HepG2 (cell line): ENCODE measurements at regions not wholly inside any gene's neighbourhood (a gene's known extent, or its start where the extent isn't known, plus 50 kb on each side); places are given as distances from the start of the nearest gene placed in this dataset.

Source experiments
- ATAC-seq: fragments of 200-7000 bp; cut with Tn5 transposase; 3 replicates; pipeline ENCODE4 v1.9.1; 2020; ENCODE audit warnings: mild to moderate bottlenecking, moderate library complexity
- BruUV-seq: library from RNA; stranded (reverse); fragments of 400-500 nt; replicated peaks from 2 replicates; lab custom pipeline; 2021; lab: Mats Ljungman, UMichigan
- CTCF ChIA-PET: fragments of 300-600 bp; formaldehyde crosslinking; extraction: SDS; loops from one replicate; lab custom pipeline; 2021; ENCODE audit warnings: low total read pairs, inconsistent platforms, low intra/inter-chr PET ratio; lab: Yijun Ruan, JAX
- POLR2A ChIA-PET: fragments of 350-600 bp; sonication (Branson Sonifier 250); formaldehyde crosslinking; loops from one replicate; lab custom pipeline; 2020; ENCODE audit warnings: antibody characterized with exemption, inconsistent platforms; lab: Yijun Ruan, JAX
- DNase-seq: peaks from one replicate; pipeline ENCODE4 v3.0.0-alpha.2; 2015; ENCODE audit warnings: low spot score
- FAIRE-seq: peaks from 3 replicates; lab custom pipeline; 2011; peaks lifted over from hg19 to GRCh38; lab: Jason Lieb, UNC
- H2AFZ ChIP-seq: one replicate; pipeline ENCODE4 v1.6.1; 2011; ENCODE audit warnings: low read length, inconsistent platforms
- H3K27ac ChIP-seq: fragments of 300-600 bp; 3 replicates; pipeline ENCODE4 v1.8.0; 2011; ENCODE audit warnings: mixed run types, mild to moderate bottlenecking, mixed read lengths, low read length, inconsistent platforms; ENCODE audit not compliant: insufficient read depth; ENCODE audit errors: extremely low read length
- H3K27me3 ChIP-seq, 2 experiments: fragments of 200-600 bp in 1 of 2; 2 replicates in 1 of 2; 3 replicates in 1 of 2; pipeline versions ENCODE4 v1.6.0 to v1.8.0; 2011; ENCODE audit warnings: low read length in 2 of 2, mild to moderate bottlenecking in 2 of 2, moderate library complexity in 2 of 2, inconsistent platforms in 1 of 2; ENCODE audit not compliant: insufficient read depth in 2 of 2, control insufficient read depth in 1 of 2
- H3K36me3 ChIP-seq, 2 experiments: fragments of 200-600 bp in 1 of 2; replicated peaks in 1 of 2; 2 replicates in 1 of 2; 3 replicates in 1 of 2; pipeline versions ENCODE4 v1.5.1 to v1.8.0; 2011; ENCODE audit warnings: low read length in 2 of 2, inconsistent platforms in 1 of 2; ENCODE audit not compliant: insufficient read depth in 2 of 2, control insufficient read depth in 1 of 2
- H3K4me1 ChIP-seq: 2 replicates; pipeline ENCODE4 v1.5.1; 2012; ENCODE audit warnings: low read length, inconsistent platforms; ENCODE audit not compliant: insufficient read depth
- H3K4me2 ChIP-seq: 2 replicates; pipeline ENCODE4 v1.6.0; 2011; ENCODE audit warnings: low read depth, low read length, inconsistent platforms
- H3K4me3 ChIP-seq, 3 experiments: fragments of 200-600 bp in 1 of 3; sonication (generic), shearing (Covaris generic) in 1 of 3; replicated peaks in 1 of 3; 2 replicates each; pipeline ENCODE4 v1.5.1; 2011 to 2016; ENCODE audit warnings: low read length in 3 of 3, inconsistent platforms in 2 of 3, low read depth in 2 of 3, mild to moderate bottlenecking in 2 of 3, control low read depth in 1 of 3, mixed read lengths in 1 of 3; ENCODE audit not compliant: insufficient read depth in 1 of 3
- H3K79me2 ChIP-seq: one replicate; pipeline ENCODE4 v1.6.1; 2011; ENCODE audit warnings: low read length, inconsistent platforms; ENCODE audit not compliant: insufficient read depth
- H3K9ac ChIP-seq: 2 replicates; pipeline ENCODE4 v1.6.0; 2011; ENCODE audit warnings: mild to moderate bottlenecking, low read depth, low read length, inconsistent platforms; ENCODE audit not compliant: insufficient read depth
- H3K9me3 ChIP-seq: 2 replicates; pipeline ENCODE4 v1.5.1; 2012; ENCODE audit warnings: mild to moderate bottlenecking, low read length
- H4K20me1 ChIP-seq: 2 replicates; pipeline ENCODE4 v1.6.0; 2011; ENCODE audit warnings: inconsistent platforms, mild to moderate bottlenecking, low read length, moderate library complexity; ENCODE audit not compliant: insufficient read depth
- ATF1 ChIP-seq: IDR thresholded peaks from 2 replicates; pipeline ENCODE4 v1.6.1; 2016; ENCODE audit warnings: mild to moderate bottlenecking, control low read depth
- CEBPG ChIP-seq: IDR thresholded peaks from 2 replicates; pipeline ENCODE4 v1.6.1; 2016
- CREB1 ChIP-seq, 2 experiments: fragments of 450-650 bp in 1 of 2; IDR thresholded peaks; 2 replicates each; pipeline ENCODE4 v1.6.1; 2016 to 2017; ENCODE audit warnings: control low read depth in 1 of 2, mild to moderate bottlenecking in 1 of 2, missing compliant biosample characterization in 1 of 2, missing genetic modification characterization in 1 of 2
- ETV5 ChIP-seq: IDR thresholded peaks from 2 replicates; pipeline ENCODE4 v1.6.1; 2018; ENCODE audit warnings: missing biosample characterization, missing genetic modification reagents, inconsistent platforms, borderline replicate concordance
- FOXP4 ChIP-seq: sonication (generic); formaldehyde crosslinking; IDR thresholded peaks from 2 replicates; pipeline ENCODE4 v1.4.0; 2020; ENCODE audit warnings: missing genetic modification reagents
- GFI1 ChIP-seq: sonication (generic); formaldehyde crosslinking; IDR thresholded peaks from 2 replicates; pipeline ENCODE4 v1.5.0; 2020; ENCODE audit warnings: missing genetic modification reagents, mild to moderate bottlenecking, borderline replicate concordance
- NFIC ChIP-seq: IDR thresholded peaks from 2 replicates; pipeline ENCODE4 v1.6.1; 2012; ENCODE audit warnings: mild to moderate bottlenecking, low read length, inconsistent platforms
- REPIN1 ChIP-seq: sonication (generic); formaldehyde crosslinking; IDR thresholded peaks from 2 replicates; pipeline ENCODE4 v1.8.0; 2022; ENCODE audit warnings: missing genetic modification reagents, low read depth, mild to moderate bottlenecking, borderline replicate concordance
- SP5 ChIP-seq: IDR thresholded peaks from 2 replicates; pipeline ENCODE4 v1.6.1; 2016; ENCODE audit warnings: low read depth, borderline replicate concordance
- WGBS: methylation state at CpG from one replicate; pipeline ENCODE4 v1.1.6; 2017; ENCODE audit warnings: low lambda C conversion rate; 5-methylcytosine and 5-hydroxymethylcytosine counted together
- in situ Hi-C: cut with HindIII; loops from 2 replicates; pipeline ENCODE4 v1.10.0; 2017; ENCODE audit warnings: low pct_unique_long_range_greater_than_20kb; ENCODE audit not compliant: extremely low pct_ligation_motif_present
- intact Hi-C: fragments of 100-400 bp; cut with micrococcal nuclease; formaldehyde crosslinking; loops from one replicate; pipeline ENCODE4 v1.10.0; 2022; ENCODE audit not compliant: unreplicated experiment

GRCh38 chr4:26178854-26179253 is 142.0 kb upstream of the RBPJ start:
- ChIA-PET CTCF (no interaction called here), POLR2A (no interaction called here)
- Histone ChIP-seq H2AFZ (no peak overlapping the region), H3K4me3 (no peak overlapping the region), H3K4me2 (no peak overlapping the region), H3K9me3 (no peaks in the 10 kb centered on the region), H3K27ac (no peak overlapping the region), H3K79me2 (no peaks in the 10 kb centered on the region), H3K9ac (no peak overlapping the region), H4K20me1 (no peaks in the 10 kb centered on the region), H3K4me1 (peaks cover 8% of the 10 kb centered on the region), H3K27me3 (0 out of 5 replicates have a peak, but pooled peaks cover 0 to 2% of the 10 kb centered on the region in 2 experiments), H3K36me3 (no peaks in the 10 kb centered on the region)
- FAIRE-seq = no peak
- BruUV-seq = no TSS peak
- intact Hi-C loops (no loop called here), in situ Hi-C loops (no loop called here)
- no peak for TF ChIP-seq GFI1
- no peak for TF ChIP-seq FOXP4 (CRISPR knock-in tag)
- TF ChIP-seq CREB1 (IDR thresholded peaks at IDR 0.05) = peak; percentile 58
- TF ChIP-seq CREB1 (CRISPR knock-in tag; IDR thresholded peaks at IDR 0.05) = no peak
- ATAC-seq = no peak
- no peak for DNase-seq
- 29% methylated on average over 6 of the region's 6 CpGs for WGBS

GRCh38 chr4:26179316-26179760 is 141.5 kb upstream of the RBPJ start:
- no peak for TF ChIP-seq ETV5 (CRISPR knock-in tag)
- no peak for TF ChIP-seq SP5 (CRISPR knock-in tag)
- TF ChIP-seq CEBPG (CRISPR knock-in tag) = no peak
- TF ChIP-seq REPIN1 (CRISPR knock-in tag) = no peak
- no peak for TF ChIP-seq NFIC
- TF ChIP-seq ATF1 (CRISPR knock-in tag) = no peak
- no peaks in the 10 kb centered on the region for H4K20me1 ChIP-seq
- DNase-seq (no peak), FAIRE-seq (no peak), ATAC-seq (no peak)
- H2AFZ ChIP-seq = no peak overlapping the region
- in situ Hi-C loops = no loop called here
- no peaks in the 10 kb centered on the region for H3K9me3 ChIP-seq
- CTCF ChIA-PET = no interaction called here
- H3K9ac ChIP-seq = no peak overlapping the region
- no peak overlapping the region for H3K4me2 ChIP-seq
- 0 out of 5 replicates have a peak, but pooled peaks cover 0 to 2% of the 10 kb centered on the region in 2 experiments for H3K27me3 ChIP-seq
- POLR2A ChIA-PET = no interaction called here
- H3K4me1 ChIP-seq = peaks cover 3% of the 10 kb centered on the region; the same call in 1 of the 2 replicates
- no peak overlapping the region for H3K4me3 ChIP-seq
- intact Hi-C loops = no loop called here
- no TSS peak for BruUV-seq
- H3K79me2 ChIP-seq = no peaks in the 10 kb centered on the region
- H3K36me3 ChIP-seq = no peaks in the 10 kb centered on the region
- H3K27ac ChIP-seq = no peak overlapping the region
- 50% methylated on average over 6 of the region's 6 CpGs for WGBS
